Cardiac fibroblast (primary cell): ENCODE measurements at regions not wholly inside any gene's neighbourhood (a gene's known extent, or its start where the extent isn't known, plus 50 kb on each side); places are given as distances from the start of the nearest gene placed in this dataset.

Source experiments
- DNase-seq, 2 donors: peaks; one replicate each; pipeline versions ENCODE4 v3.0.0 to v3.0.0-alpha.2; 2010; ENCODE audit warnings: low read depth in 2 of 2
- H3K4me3 ChIP-seq, 2 donors: replicated peaks in 1 of 2; 1 replicate in 1 of 2; 2 replicates in 1 of 2; pipeline ENCODE4 v1.5.1; 2011; ENCODE audit warnings: low read depth in 2 of 2, low read length in 2 of 2, mild to moderate bottlenecking in 2 of 2, moderate library complexity in 1 of 2
- CTCF ChIP-seq: IDR thresholded peaks from one replicate; pipeline ENCODE4 v1.5.1; 2011; ENCODE audit warnings: low read depth, mild to moderate bottlenecking, low read length, inconsistent platforms

- DNase-seq, result no peak
- no peak overlapping the region for H3K4me3 ChIP-seq
- TF ChIP-seq CTCF, result no peak
Observed at GRCh38 chr2:138414014-138414413, 87.6 kb upstream of the SPOPL start.

GRCh38 chr2:138415985-138416384, 85.6 kb upstream of the SPOPL start:
- TF ChIP-seq CTCF, result no peak
- no peak overlapping the region for H3K4me3 ChIP-seq
- peak; percentile 28 to 29 for DNase-seq

GRCh38 chr2:138418453-138418852, 83.1 kb upstream of the SPOPL start:
- no peak overlapping the region for H3K4me3 ChIP-seq
- no peak for TF ChIP-seq CTCF
- DNase-seq, result no peak

GRCh38 chr2:138421315-138421970, 80.1 kb upstream of the SPOPL start:
- no peak for TF ChIP-seq CTCF
- H3K4me3 ChIP-seq, result no peak overlapping the region
- DNase-seq, result peak; percentile 9 to 70

GRCh38 chr2:138421971-138422335, 79.6 kb upstream of the SPOPL start:
- H3K4me3 ChIP-seq, result no peak overlapping the region
- peak; percentile 67 to 88 for DNase-seq
- TF ChIP-seq CTCF, result no peak

- no peak overlapping the region for H3K4me3 ChIP-seq
- no peak for TF ChIP-seq CTCF
- DNase-seq, result no peak
Observed at GRCh38 chr2:138423198-138423597, 78.4 kb upstream of the SPOPL start.

- DNase-seq, result no peak
- no peak for TF ChIP-seq CTCF
- H3K4me3 ChIP-seq, result no peak overlapping the region
Observed at GRCh38 chr2:138423745-138424144, 77.8 kb upstream of the SPOPL start.
